ENCODE measurements at regions not wholly inside any gene's neighbourhood (a gene's known extent, or its start where the extent isn't known, plus 50 kb on each side); places are given as distances from the start of the nearest gene placed in this dataset.

DNA sequence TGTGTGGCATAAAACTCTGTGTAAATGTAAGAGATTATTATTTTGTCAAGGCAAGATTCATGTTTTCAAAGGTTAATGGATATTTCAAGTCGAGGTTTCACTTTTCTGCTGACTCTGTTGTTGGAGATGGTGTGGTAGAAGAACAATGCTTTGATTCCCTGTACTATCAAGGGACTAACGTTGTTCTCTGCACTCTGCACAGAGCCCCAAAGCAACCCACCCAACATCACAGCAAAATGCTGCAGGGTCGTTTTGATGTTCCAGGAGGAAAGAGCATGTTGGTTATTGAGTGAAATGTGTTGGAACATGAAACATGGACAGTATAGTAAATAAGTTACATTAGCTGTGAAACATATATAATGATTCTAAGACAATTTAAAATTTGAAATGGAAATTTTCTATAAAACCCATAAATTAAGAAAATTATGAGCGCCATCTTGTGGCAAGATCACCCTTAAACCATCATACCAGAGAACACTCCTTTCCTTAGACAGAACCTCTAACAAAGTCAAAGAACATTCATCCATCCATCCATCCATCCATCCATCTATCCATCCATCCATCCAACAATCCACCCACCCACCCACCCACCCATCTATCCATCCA, 164.4 kb upstream of the ZBED5 start:
- no peak for TF ChIP-seq ZC3H10 (CRISPR knock-in tag; IDR thresholded peaks at IDR 0.05)
- no peak for TF ChIP-seq CSDC2 (CRISPR knock-in tag; IDR thresholded peaks at IDR 0.05)
- no peak for TF ChIP-seq ZNF70 (CRISPR knock-in tag; IDR thresholded peaks at IDR 0.05)
- TF ChIP-seq, protein P1, sequence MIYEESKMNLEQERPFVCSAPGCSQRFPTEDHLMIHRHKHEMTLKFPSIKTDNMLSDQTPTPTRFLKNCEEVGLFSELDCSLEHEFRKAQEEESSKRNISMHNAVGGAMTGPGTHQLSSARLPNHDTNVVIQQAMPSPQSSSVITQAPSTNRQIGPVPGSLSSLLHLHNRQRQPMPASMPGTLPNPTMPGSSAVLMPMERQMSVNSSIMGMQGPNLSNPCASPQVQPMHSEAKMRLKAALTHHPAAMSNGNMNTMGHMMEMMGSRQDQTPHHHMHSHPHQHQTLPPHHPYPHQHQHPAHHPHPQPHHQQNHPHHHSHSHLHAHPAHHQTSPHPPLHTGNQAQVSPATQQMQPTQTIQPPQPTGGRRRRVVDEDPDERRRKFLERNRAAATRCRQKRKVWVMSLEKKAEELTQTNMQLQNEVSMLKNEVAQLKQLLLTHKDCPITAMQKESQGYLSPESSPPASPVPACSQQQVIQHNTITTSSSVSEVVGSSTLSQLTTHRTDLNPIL (CRISPR knock-in tag; IDR thresholded peaks at IDR 0.05; ENCODE audit: low read depth): no peak
- TF ChIP-seq ZNF8 (CRISPR knock-in tag; IDR thresholded peaks at IDR 0.05): no peak
- TF ChIP-seq ZNF565 (CRISPR knock-in tag; conservative IDR thresholded peaks at IDR 0.05; ENCODE audit: low read depth): no peak
- TF ChIP-seq, protein P2, sequence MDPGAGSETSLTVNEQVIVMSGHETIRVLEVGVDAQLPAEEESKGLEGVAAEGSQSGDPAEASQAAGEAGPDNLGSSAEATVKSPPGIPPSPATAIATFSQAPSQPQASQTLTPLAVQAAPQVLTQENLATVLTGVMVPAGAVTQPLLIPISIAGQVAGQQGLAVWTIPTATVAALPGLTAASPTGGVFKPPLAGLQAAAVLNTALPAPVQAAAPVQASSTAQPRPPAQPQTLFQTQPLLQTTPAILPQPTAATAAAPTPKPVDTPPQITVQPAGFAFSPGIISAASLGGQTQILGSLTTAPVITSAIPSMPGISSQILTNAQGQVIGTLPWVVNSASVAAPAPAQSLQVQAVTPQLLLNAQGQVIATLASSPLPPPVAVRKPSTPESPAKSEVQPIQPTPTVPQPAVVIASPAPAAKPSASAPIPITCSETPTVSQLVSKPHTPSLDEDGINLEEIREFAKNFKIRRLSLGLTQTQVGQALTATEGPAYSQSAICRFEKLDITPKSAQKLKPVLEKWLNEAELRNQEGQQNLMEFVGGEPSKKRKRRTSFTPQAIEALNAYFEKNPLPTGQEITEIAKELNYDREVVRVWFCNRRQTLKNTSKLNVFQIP (CRISPR knock-in tag; IDR thresholded peaks at IDR 0.05; ENCODE audit: borderline replicate concordance, low read depth): no peak
- TF ChIP-seq PPARA (CRISPR knock-in tag; IDR thresholded peaks at IDR 0.05; ENCODE audit: borderline replicate concordance): no peak
- no peak for TF ChIP-seq TCF4 (CRISPR knock-in tag; IDR thresholded peaks at IDR 0.05; ENCODE audit: borderline replicate concordance)
- TF ChIP-seq TOX (CRISPR knock-in tag; IDR thresholded peaks at IDR 0.05; ENCODE audit: borderline replicate concordance): no peak
- TF ChIP-seq ISL1 (CRISPR knock-in tag; IDR thresholded peaks at IDR 0.05): no peak
- TF ChIP-seq ZFP30 (CRISPR knock-in tag; IDR thresholded peaks at IDR 0.05): no peak
- TF ChIP-seq ESRRG (CRISPR knock-in tag; IDR thresholded peaks at IDR 0.05): no peak
- TF ChIP-seq GLIS3 (CRISPR knock-in tag; IDR thresholded peaks at IDR 0.05): no peak
- no peak for TF ChIP-seq OSR1 (CRISPR knock-in tag; IDR thresholded peaks at IDR 0.05)

DNA sequence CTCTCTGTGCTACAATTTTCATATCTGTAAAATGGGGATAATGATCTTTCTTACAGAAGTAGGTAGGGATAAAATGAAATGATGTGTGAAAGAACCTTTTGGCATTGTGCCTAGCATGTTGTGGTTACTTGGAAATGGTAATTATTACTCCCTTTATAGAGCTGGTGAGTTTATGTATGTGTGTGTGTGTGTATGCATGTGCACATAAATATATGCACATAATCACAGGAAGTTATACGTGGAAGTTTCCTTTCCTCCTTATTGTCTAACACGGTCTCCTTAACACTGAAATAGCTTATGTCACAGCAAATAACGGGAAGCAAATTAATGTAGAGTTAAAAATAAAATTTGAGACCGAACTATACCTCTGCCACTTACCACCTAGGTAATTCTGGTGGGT, 163.7 kb upstream of the ZBED5 start:
- TF ChIP-seq TOX (CRISPR knock-in tag; IDR thresholded peaks at IDR 0.05; ENCODE audit: borderline replicate concordance) (no peak), ARNTL (CRISPR knock-in tag; IDR thresholded peaks at IDR 0.05; ENCODE audit: borderline replicate concordance, low read depth) (no peak), GLIS3 (CRISPR knock-in tag; IDR thresholded peaks at IDR 0.05) (no peak), BACH2 (CRISPR knock-in tag; IDR thresholded peaks at IDR 0.05; ENCODE audit: borderline replicate concordance) (no peak), PPARA (CRISPR knock-in tag; IDR thresholded peaks at IDR 0.05; ENCODE audit: borderline replicate concordance) (no peak), ZNF70 (CRISPR knock-in tag; IDR thresholded peaks at IDR 0.05) (no peak), RARB (CRISPR knock-in tag; IDR thresholded peaks at IDR 0.05) (no peak), ZFP3 (CRISPR knock-in tag; IDR thresholded peaks at IDR 0.05) (no peak), ZNF565 (CRISPR knock-in tag; conservative IDR thresholded peaks at IDR 0.05; ENCODE audit: low read depth) (no peak), CSDC2 (CRISPR knock-in tag; IDR thresholded peaks at IDR 0.05) (no peak)
- TF ChIP-seq, protein P2 (CRISPR knock-in tag; IDR thresholded peaks at IDR 0.05; ENCODE audit: borderline replicate concordance, low read depth): no peak
- TF ChIP-seq, protein P3, sequence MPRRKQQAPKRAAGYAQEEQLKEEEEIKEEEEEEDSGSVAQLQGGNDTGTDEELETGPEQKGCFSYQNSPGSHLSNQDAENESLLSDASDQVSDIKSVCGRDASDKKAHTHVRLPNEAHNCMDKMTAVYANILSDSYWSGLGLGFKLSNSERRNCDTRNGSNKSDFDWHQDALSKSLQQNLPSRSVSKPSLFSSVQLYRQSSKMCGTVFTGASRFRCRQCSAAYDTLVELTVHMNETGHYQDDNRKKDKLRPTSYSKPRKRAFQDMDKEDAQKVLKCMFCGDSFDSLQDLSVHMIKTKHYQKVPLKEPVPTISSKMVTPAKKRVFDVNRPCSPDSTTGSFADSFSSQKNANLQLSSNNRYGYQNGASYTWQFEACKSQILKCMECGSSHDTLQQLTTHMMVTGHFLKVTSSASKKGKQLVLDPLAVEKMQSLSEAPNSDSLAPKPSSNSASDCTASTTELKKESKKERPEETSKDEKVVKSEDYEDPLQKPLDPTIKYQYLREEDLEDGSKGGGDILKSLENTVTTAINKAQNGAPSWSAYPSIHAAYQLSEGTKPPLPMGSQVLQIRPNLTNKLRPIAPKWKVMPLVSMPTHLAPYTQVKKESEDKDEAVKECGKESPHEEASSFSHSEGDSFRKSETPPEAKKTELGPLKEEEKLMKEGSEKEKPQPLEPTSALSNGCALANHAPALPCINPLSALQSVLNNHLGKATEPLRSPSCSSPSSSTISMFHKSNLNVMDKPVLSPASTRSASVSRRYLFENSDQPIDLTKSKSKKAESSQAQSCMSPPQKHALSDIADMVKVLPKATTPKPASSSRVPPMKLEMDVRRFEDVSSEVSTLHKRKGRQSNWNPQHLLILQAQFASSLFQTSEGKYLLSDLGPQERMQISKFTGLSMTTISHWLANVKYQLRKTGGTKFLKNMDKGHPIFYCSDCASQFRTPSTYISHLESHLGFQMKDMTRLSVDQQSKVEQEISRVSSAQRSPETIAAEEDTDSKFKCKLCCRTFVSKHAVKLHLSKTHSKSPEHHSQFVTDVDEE (CRISPR knock-in tag; IDR thresholded peaks at IDR 0.05): no peak
- no peak for ATAC-seq

More for the DNA sequence above, 164.4 kb upstream of the ZBED5 start:
- peak; percentile 74; the same call in 2 of the 3 replicates for ATAC-seq

DNA sequence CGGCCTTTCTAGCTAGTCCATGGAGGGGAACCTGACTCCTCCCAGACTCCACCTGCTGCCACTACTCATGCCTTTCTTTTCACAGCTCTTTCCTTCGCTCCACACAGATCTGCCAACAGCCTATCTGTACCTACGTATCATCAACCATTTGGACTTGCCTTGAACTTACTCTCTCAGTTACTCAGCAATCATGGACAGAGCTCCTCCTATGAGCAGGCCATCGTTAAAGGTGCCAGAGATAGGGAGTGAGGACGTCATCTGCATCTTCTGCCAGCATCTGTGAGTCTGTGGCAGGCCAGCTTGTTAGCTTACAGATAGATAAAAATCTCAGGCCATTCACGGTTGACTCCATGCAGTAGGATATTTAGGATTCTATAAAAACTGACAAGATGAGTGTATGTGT, 162.9 kb upstream of the ZBED5 start:
- TF ChIP-seq ISL1 (CRISPR knock-in tag; IDR thresholded peaks at IDR 0.05) (no peak), ZFP3 (CRISPR knock-in tag; IDR thresholded peaks at IDR 0.05) (no peak), ARNTL (CRISPR knock-in tag; IDR thresholded peaks at IDR 0.05; ENCODE audit: borderline replicate concordance, low read depth) (no peak), OSR1 (CRISPR knock-in tag; IDR thresholded peaks at IDR 0.05) (no peak), CSDC2 (CRISPR knock-in tag; IDR thresholded peaks at IDR 0.05) (no peak), GLIS3 (CRISPR knock-in tag; IDR thresholded peaks at IDR 0.05) (no peak), TCF4 (CRISPR knock-in tag; IDR thresholded peaks at IDR 0.05; ENCODE audit: borderline replicate concordance) (no peak), ZFP30 (CRISPR knock-in tag; IDR thresholded peaks at IDR 0.05) (no peak), BACH2 (CRISPR knock-in tag; IDR thresholded peaks at IDR 0.05; ENCODE audit: borderline replicate concordance) (no peak), SNAI2 (CRISPR knock-in tag; IDR thresholded peaks at IDR 0.05) (no peak), ZNF70 (CRISPR knock-in tag; IDR thresholded peaks at IDR 0.05) (no peak)
- TF ChIP-seq, protein P4, sequence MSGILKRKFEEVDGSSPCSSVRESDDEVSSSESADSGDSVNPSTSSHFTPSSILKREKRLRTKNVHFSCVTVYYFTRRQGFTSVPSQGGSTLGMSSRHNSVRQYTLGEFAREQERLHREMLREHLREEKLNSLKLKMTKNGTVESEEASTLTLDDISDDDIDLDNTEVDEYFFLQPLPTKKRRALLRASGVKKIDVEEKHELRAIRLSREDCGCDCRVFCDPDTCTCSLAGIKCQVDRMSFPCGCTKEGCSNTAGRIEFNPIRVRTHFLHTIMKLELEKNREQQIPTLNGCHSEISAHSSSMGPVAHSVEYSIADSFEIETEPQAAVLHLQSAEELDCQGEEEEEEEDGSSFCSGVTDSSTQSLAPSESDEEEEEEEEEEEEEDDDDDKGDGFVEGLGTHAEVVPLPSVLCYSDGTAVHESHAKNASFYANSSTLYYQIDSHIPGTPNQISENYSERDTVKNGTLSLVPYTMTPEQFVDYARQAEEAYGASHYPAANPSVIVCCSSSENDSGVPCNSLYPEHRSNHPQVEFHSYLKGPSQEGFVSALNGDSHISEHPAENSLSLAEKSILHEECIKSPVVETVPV (CRISPR knock-in tag; IDR thresholded peaks at IDR 0.05): no peak
- TF ChIP-seq, protein P1 (CRISPR knock-in tag; IDR thresholded peaks at IDR 0.05; ENCODE audit: low read depth): no peak
- ATAC-seq: peak; percentile 46

All from SK-N-SH treated with all-trans-retinoic acid at 6 μM for 48 hours (cell line).